Sigmoid colon (tissue), 4 donors: ENCODE measurements at regions not wholly inside any gene's neighbourhood (a gene's known extent, or its start where the extent isn't known, plus 50 kb on each side); places are given as distances from the start of the nearest gene placed in this dataset.

Experiments
- CTCF ChIP-seq, 4 experiments: fragments of 450-650 bp in 3 of 4; fragments of 200-600 bp in 1 of 4; IDR thresholded peaks; one replicate each; pipeline ENCODE4 v1.5.1; 2016 to 2019; ENCODE audit warnings: antibody characterized with exemption in 4 of 4, mild to moderate bottlenecking in 3 of 4, moderate library complexity in 2 of 4
- EP300 ChIP-seq, 4 donors: sonication (generic); formaldehyde crosslinking; IDR thresholded peaks; one replicate each; pipeline ENCODE4 v1.6.1; 2017; ENCODE audit warnings: antibody characterized with exemption in 4 of 4
- POLR2A ChIP-seq, 2 donors: fragments of 450-650 bp; IDR thresholded peaks; one replicate each; pipeline ENCODE4 v1.6.1; 2016; ENCODE audit warnings: antibody characterized with exemption in 2 of 2, mild to moderate bottlenecking in 2 of 2, moderate library complexity in 2 of 2
- POLR2AphosphoS5 ChIP-seq, 4 donors: sonication (generic); formaldehyde crosslinking; IDR thresholded peaks; one replicate each; pipeline ENCODE4 v1.6.1; 2017; ENCODE audit warnings: antibody characterized with exemption in 4 of 4

DNA sequence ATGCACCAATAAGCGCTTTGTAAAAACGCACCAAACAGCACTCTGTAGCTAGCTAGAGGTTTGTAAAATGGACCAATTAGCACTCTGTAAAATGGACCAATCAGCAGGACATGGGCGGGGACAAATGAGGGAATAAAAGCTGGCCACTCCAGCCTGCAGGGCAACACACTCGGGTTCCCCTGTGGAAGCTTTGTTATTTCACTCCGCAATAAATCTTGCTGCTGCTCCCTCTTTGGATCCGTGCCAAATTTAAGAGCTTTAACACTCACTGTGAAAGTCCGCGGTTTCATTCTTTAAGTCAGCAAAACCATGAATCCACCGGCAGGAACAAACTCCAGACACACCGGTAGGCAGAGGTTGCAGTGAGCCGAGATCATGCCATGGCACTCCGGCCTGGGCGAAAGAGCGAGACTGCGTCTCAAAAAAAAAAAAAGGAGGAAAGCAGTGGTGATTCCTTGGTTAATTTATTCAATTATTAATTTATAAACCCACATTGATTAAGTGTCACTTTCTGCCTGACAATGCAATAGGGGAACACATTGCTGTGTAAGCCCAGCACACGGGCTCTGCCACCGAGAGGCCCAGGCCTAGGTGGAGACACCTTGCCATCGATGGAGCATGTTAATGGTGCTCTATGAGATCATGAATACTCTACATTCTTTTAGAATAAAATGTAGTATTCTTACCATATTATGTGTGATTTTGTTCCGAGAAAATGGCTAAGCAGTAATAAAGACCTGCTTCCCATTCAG lies 687.6 kb upstream of the HS6ST1 start:
- TF ChIP-seq CTCF (IDR thresholded peaks at IDR 0.05) = no peak
- no peak for TF ChIP-seq POLR2A (IDR thresholded peaks at IDR 0.05)
- no peak for TF ChIP-seq POLR2AphosphoS5 (IDR thresholded peaks at IDR 0.05)
- TF ChIP-seq EP300 (IDR thresholded peaks at IDR 0.05) = no peak
